ENCODE measurements at regions not wholly inside any gene's neighbourhood (a gene's known extent, or its start where the extent isn't known, plus 50 kb on each side); places are given as distances from the start of the nearest gene placed in this dataset.

DNA sequence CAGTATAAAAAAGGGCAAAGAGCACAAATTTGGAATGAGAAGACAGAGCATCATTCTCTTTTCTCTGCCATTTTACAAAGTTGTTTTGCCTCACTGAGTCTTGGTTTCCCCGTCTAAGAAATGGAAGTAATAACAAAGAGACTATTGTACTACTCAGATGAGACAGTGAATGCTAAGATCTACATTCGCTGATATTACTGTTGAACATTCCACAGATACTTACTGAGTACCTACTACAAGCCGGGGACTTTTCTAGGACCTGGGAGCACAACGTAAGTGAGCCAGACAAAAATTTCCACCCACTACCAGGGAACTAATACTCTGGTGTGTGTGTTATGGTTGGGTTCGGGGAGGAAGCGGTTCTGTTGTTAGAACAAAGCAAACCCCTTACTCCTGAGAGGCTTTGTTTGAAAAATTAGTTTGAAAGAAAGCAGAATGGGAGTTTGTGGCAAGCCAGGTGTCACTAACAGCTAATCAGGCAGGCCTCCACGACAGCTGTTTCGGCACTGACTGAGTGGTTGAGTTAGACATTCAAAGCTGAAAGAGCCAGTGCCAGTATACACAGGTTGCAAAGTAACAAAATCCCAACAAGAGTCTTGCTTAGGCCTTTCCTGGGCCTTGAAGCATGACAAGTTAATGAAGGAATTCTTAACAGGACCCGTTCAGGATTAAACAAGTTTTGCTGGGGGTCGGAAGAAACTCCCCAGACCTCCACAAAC, 458.3 kb downstream of the EDEM1 start:
- no peak for DNase-seq
- Mint-ChIP-seq H3K4me3 (no peak overlapping the region), H3K27ac (no peak overlapping the region), H3K4me1 (no peaks in the 10 kb centered on the region), H3K9me3 (peaks cover 4 to 15% of the 10 kb centered on the region in 2 donors), H3K27me3 (no peaks in the 10 kb centered on the region)
- no peak for ATAC-seq

DNA sequence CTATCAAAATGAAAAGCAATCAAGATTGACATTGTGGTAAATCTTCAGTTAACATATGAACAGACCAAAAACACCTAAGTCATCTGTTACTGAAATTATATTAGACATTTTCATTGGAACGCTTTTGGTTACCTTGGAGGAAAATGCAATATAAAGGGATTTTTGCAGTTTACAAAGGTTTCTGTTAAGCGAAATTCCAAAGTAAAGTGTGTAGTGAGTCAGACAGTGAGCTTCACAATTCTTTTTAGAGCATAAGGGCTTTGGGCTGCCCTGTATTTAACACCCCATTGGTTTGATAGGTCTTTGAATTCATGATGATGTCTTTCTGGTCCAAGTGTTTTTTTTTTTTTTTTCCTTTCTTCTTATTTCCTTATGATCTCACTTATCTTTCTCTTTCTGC, 462.8 kb downstream of the EDEM1 start:
- Mint-ChIP-seq H3K27ac (no peak overlapping the region), H3K9me3 (peaks cover 11 to 15% of the 10 kb centered on the region in 2 donors), H3K27me3 (no peaks in the 10 kb centered on the region), H3K4me1 (no peaks in the 10 kb centered on the region), H3K4me3 (no peak overlapping the region)
- DNase-seq (no peak), ATAC-seq (no peak)

DNA sequence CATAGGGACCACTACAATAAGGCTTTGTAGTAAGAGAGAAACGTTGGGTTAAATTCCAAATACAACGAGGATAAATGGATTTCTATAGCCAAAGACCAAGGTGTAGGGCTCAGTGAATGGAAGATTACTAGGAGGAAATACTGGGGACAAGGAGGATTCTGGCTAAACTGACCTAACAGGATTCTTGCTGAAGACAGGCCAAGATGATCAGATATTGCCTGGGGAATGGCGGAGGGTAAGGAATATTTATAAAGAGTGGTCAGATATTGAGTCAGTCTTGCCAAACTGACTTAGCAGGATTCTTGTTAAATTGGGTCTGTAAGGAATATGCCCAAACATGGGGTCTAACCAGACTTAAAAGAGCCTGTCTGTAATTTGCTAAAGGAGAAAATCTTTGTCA, 463.8 kb downstream of the EDEM1 start:
- ATAC-seq (no peak), DNase-seq (no peak)
- H3K4me3 Mint-ChIP-seq, result no peak overlapping the region
- peaks cover 11 to 16% of the 10 kb centered on the region in 2 donors for H3K9me3 Mint-ChIP-seq
- H3K4me1 Mint-ChIP-seq, result no peaks in the 10 kb centered on the region
- no peaks in the 10 kb centered on the region for H3K27me3 Mint-ChIP-seq
- H3K27ac Mint-ChIP-seq, result no peak overlapping the region

DNA sequence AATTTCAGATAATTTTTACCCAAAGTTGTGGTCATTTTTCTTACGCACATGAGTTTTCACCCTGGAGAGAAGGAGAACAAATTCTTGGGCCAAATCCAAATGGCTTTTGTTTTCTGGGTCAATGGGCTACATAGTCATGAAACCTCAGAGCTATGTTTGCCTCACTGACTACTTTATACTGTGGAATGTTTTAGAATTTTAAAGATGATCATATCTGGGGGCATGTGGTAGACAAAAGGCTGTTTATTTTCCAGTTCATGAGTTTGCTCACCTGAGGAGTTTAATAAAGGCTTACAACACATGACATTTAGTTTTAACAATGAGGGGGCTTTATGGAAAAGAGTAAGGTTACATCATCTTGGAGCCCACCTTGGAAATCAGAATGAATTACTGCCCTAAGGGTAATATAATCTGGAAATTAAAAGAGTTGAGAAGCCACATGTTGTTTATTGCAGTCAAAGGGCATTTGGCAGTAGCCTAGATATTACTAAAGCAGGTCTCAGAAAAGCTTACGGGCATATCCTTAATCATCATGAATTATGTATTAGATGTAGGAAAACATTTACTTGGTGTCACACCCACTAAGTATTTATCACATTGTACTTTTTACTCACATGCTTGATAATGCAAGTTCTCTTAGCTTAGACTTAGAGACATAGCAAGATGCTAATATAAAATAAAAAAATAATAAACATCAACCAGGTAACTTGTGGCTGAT, 466.1 kb downstream of the EDEM1 start:
- no peak overlapping the region for H3K4me3 Mint-ChIP-seq
- peaks cover 17 to 22% of the 10 kb centered on the region in 2 donors for H3K9me3 Mint-ChIP-seq
- no peak for ATAC-seq
- DNase-seq, result no peak
- H3K27me3 Mint-ChIP-seq, result no peaks in the 10 kb centered on the region
- no peak overlapping the region for H3K27ac Mint-ChIP-seq
- no peaks in the 10 kb centered on the region for H3K4me1 Mint-ChIP-seq

DNA sequence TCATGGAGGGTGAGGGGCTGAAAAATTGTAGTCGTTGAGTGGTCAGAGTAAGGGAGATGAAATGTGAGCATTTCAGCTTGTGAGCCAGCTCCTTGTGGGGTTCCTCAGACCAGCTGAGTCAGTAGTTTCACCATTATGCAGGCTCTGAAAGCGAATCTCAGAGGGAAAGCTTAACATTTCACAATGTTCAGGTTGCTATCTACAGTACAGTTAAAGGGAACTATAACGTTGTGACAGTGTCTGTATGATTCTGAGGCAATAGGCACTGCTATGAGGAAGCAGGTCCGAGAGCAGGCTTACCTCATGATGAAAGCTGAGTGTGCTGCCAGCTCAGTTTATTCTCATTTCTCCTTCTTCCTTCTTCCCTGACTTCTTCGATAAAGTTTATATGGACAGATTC, 469.6 kb downstream of the EDEM1 start:
- DNase-seq (no peak), ATAC-seq (no peak)
- Mint-ChIP-seq H3K27me3 (no peaks in the 10 kb centered on the region), H3K4me3 (no peak overlapping the region), H3K4me1 (no peaks in the 10 kb centered on the region), H3K27ac (no peak overlapping the region), H3K9me3 (peaks cover 10 to 14% of the 10 kb centered on the region in 2 donors)

DNA sequence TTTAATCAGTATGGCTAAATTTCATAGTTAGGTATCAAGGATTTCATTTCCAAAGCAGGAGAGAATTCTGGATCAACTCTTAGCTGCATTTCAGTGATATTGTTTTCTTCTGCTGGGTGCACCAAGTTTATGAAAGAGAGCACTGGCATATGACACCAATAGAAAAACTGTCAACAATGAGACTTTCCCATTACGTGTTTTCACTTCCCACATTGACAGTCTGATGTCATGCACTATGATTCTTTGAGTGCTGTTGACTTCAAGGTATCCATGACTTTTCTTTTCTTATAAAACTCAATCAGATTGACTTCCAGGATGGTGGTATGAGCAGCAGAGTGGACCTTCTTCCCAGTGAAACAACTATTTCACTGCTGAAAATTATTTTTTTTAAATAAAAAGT, 476.1 kb downstream of the EDEM1 start:
- Mint-ChIP-seq H3K27me3 (no peaks in the 10 kb centered on the region), H3K27ac (no peak overlapping the region), H3K4me3 (no peak overlapping the region)

DNA sequence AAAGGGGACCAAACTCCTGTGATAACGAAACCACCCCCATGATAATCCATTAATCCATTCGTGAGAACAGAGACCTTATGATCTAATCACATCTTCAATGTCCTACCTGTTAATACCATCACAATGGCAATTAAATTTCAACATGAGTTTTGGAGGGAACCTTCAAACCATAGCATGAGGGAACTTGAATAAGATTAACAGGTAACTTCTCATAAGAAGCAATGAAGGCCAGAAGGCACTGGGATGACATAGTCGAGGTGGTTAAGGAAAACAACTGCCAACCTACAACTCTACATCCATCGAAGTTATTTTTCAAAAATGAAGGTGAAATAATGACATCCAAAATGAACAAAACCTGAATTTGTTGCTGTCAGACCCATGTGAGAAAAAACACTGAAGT, 478.9 kb downstream of the EDEM1 start:
- Mint-ChIP-seq H3K27me3 (no peaks in the 10 kb centered on the region), H3K4me3 (no peak overlapping the region), H3K27ac (no peak overlapping the region), H3K9me3 (peaks cover 20 to 28% of the 10 kb centered on the region in 2 donors), H3K4me1 (no peaks in the 10 kb centered on the region)
- ATAC-seq (no peak), DNase-seq (no peak)

More for the DNA sequence above, 476.1 kb downstream of the EDEM1 start:
- DNase-seq (no peak), ATAC-seq (no peak)
- Mint-ChIP-seq H3K9me3 (peaks cover 21 to 23% of the 10 kb centered on the region in 2 donors), H3K4me1 (no peaks in the 10 kb centered on the region)

DNA sequence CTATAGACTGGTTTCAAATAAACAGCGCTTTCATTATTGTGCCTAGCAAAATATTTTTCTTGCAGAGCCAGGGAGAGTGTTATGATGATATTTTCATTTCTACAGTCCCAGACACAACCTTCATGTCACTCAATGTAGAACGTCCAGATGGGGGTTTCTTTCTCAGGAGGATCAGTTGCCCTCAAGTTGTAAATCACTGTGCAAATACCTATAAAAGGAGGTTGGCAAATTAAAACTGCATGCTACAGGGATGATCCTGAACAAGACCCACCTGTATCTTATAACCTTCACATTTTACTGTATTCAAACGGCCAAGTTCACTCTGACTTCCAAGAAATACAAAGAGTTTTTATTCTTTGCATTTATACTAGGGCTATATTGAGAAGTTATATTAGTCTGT, 486.0 kb downstream of the EDEM1 start:
- no peaks in the 10 kb centered on the region for H3K4me1 Mint-ChIP-seq
- peaks cover 9 to 21% of the 10 kb centered on the region in 2 donors for H3K9me3 Mint-ChIP-seq
- H3K27ac Mint-ChIP-seq, result no peak overlapping the region
- DNase-seq (no peak), ATAC-seq (no peak)
- H3K27me3 Mint-ChIP-seq, result no peaks in the 10 kb centered on the region
- no peak overlapping the region for H3K4me3 Mint-ChIP-seq

DNA sequence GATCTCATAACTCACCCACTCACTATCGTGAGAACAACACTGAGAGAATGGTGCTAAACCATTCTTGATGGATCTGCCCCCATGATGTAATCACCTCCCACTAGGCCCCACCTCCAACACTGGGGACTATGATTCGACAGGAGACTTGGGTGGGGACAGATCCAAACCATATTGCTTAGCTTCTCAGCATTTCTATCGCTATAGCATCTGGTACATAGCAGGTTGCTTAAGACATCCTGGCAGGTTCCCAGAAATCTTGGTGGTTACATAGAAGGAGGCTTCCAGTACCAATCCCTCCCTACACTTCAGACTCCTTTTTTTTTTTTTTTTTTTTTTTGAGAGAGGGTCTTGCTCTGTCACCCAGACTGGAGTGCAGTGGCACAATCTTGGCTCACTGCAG, 487.8 kb downstream of the EDEM1 start:
- H3K9me3 Mint-ChIP-seq, result peaks cover 16 to 20% of the 10 kb centered on the region in 2 donors
- DNase-seq (no peak), ATAC-seq (no peak)

DNA sequence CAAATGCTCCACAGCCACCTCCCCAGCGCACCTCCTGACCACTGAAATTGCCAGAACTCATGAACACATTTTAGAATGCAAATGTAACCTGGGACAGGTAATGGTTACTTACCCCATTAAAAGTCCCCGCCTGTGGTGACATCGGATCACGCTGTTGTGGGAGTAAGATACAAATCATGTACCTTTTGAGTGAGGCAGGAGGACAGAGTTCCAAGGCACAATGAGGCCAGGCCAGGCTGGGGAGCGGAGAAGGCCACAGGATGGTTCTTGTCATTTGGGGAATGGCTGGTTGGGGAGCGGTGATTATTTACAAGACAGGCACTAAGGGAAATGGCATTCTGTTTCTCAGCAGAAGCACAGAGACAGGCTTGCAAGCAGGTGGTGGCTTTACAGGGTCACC, 490.0 kb downstream of the EDEM1 start:
- H3K27me3 Mint-ChIP-seq, result no peaks in the 10 kb centered on the region
- H3K4me3 Mint-ChIP-seq, result no peak overlapping the region
- DNase-seq, result no peak

More for the DNA sequence above, 487.8 kb downstream of the EDEM1 start:
- H3K4me1 Mint-ChIP-seq, result no peaks in the 10 kb centered on the region
- H3K4me3 Mint-ChIP-seq, result no peak overlapping the region
- no peaks in the 10 kb centered on the region for H3K27me3 Mint-ChIP-seq
- no peak overlapping the region for H3K27ac Mint-ChIP-seq

DNA sequence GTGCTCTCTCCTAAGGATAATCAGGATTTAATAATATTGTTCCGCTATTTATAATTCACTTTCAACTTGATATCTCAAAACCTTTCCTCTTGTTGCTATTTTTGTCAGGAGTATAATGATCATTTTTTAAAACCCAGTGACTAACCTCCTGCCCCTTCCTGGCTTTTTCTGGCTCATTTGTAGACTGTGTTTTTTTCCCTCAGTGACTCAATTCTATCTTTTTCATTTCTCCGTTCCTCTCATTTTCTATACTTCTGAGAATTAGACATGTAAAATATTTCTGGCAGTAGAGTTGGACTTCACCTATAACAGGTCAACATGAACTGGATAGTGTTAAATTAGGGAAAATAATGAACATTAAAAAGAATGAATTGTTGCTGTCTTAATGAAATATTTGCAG, 490.7 kb downstream of the EDEM1 start:
- DNase-seq (no peak), ATAC-seq (no peak)
- Mint-ChIP-seq H3K4me1 (no peaks in the 10 kb centered on the region), H3K4me3 (no peak overlapping the region), H3K27me3 (no peaks in the 10 kb centered on the region), H3K9me3 (peaks cover 11 to 20% of the 10 kb centered on the region in 2 donors), H3K27ac (no peak overlapping the region)

More for the DNA sequence above, 490.0 kb downstream of the EDEM1 start:
- no peaks in the 10 kb centered on the region for H3K4me1 Mint-ChIP-seq
- no peak for ATAC-seq
- H3K9me3 Mint-ChIP-seq, result peaks cover 11 to 20% of the 10 kb centered on the region in 2 donors
- H3K27ac Mint-ChIP-seq, result no peak overlapping the region

DNA sequence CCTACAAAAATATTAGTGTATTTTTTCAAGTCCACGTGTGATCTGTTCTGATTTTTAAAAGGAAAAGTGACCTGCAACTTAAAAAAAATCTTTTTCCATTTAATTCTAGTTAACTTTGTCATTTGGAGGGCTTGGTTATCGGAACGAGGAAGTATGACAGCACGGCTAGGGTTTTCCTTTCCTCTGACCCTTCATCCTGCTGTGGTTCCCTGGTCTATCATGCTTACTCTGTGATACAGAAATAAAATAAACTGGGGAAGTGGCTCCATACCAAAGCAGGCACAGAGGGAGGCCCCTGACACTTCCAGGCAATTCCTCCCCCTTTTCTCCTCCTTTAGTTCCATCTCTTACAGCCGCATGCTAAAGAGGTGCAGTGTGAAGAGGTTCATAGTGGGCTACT, 491.3 kb downstream of the EDEM1 start:
- Mint-ChIP-seq H3K4me1 (no peaks in the 10 kb centered on the region), H3K4me3 (no peak overlapping the region), H3K9me3 (peaks cover 11 to 20% of the 10 kb centered on the region in 2 donors), H3K27ac (no peak overlapping the region), H3K27me3 (no peaks in the 10 kb centered on the region)
- ATAC-seq (no peak), DNase-seq (no peak)

DNA sequence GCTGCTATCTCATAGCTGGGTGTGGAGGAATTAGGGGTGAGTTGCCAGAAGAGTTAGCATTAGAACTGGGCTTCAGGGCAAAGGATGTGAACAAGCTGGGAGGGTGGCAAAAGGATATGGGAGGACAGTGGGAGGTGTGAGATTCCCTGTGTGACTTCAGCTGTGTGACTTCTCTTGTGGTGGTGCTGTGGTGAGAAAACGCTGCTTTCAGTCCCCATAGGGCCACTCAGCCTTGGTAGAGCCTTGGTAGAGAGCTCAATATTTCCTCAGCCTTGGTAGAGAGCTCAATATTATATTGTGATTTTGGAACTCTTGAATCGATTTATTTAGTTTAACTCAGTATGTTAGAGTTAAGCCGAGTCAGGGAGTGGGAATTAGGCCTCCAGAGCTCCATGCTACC, 499.7 kb downstream of the EDEM1 start:
- no peak overlapping the region for H3K27ac Mint-ChIP-seq
- DNase-seq, result no peak
- no peaks in the 10 kb centered on the region for H3K27me3 Mint-ChIP-seq

DNA sequence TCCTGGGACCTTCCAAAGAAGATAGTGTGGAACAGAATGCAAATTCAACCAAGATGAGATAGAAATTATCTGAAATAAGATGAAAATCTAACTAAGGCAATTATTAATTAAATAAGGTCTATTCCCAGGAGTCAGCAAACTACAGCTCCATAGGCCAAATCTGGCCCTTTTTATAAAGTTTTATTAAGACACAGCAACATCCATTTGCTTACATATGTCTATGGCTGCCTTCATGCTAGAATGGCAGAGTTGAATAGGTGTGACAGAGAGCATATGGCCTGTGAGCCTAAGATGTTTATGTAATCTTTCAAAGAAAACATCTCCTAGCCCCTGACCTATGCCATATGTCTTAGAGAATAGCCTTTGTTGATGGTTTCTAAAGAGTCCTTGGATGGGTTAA, 503.0 kb downstream of the EDEM1 start:
- DNase-seq (no peak), ATAC-seq (no peak)
- H3K27me3 Mint-ChIP-seq, result no peaks in the 10 kb centered on the region
- peaks cover 16 to 38% of the 10 kb centered on the region in 2 donors for H3K9me3 Mint-ChIP-seq
- H3K27ac Mint-ChIP-seq, result no peak overlapping the region
- H3K4me1 Mint-ChIP-seq, result no peaks in the 10 kb centered on the region
- H3K4me3 Mint-ChIP-seq, result no peak overlapping the region

More for the DNA sequence above, 499.7 kb downstream of the EDEM1 start:
- Mint-ChIP-seq H3K4me1 (no peaks in the 10 kb centered on the region), H3K4me3 (no peak overlapping the region), H3K9me3 (peaks cover 16 to 29% of the 10 kb centered on the region in 2 donors)
- no peak for ATAC-seq

DNA sequence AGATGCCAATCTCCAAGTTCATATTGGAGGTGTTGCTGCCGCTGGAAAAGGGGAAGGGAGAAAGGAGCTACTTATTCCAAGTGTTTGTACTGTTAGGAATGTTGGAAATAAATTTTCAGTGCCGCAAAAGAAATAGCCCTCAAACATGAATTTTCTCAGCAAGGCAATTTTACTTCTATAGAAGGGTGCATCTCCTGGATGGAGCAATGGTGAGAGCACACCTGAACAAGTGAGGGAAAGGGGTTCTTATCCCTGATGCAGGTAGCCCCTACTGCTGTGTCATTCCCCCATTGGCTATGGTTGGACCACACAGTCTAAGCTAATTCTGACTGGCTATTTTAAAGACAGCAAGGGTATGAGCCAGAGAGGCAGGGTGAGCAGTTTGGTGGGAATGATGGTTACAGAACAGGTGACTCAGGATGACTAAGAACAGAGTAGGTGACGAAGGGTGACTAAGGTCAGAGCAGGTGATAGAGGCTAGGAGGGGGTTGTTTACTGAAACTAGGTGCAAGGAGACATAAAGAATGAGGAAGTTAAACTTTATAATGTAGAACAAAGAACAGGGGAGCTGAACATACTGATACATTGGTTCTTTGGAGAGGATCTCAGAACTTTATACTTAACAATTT, 503.5 kb downstream of the EDEM1 start:
- Mint-ChIP-seq H3K4me3 (no peak overlapping the region), H3K27ac (no peak overlapping the region), H3K9me3 (peaks cover 12 to 32% of the 10 kb centered on the region in 2 donors), H3K4me1 (no peaks in the 10 kb centered on the region), H3K27me3 (no peaks in the 10 kb centered on the region)
- DNase-seq (no peak), ATAC-seq (no peak)

DNA sequence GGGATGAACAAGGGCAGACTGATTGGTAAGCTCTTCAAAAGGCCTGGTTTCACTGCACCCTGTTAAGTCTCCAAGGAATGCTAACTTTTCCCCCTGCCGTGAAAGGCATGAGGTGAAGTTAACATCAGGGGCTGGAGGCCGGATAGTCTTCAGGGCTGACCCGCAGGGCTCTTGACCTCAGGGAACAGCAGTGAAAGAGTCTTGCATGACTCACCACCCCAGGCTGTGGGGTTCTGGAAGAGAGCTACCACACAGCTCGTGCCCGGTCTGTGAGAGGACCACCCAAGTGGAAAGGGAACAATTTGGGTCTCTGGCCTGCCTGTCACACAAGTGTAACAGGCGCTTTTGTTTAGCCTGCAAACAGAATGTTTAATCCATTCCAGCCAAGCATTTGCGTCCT, 504.9 kb downstream of the EDEM1 start:
- Mint-ChIP-seq H3K4me1 (no peaks in the 10 kb centered on the region), H3K27me3 (no peaks in the 10 kb centered on the region), H3K4me3 (no peak overlapping the region), H3K27ac (no peak overlapping the region), H3K9me3 (peaks cover 12 to 30% of the 10 kb centered on the region in 2 donors)
- DNase-seq, result no peak
- no peak for ATAC-seq
